ENCODE measurements at regions not wholly inside any gene's neighbourhood (a gene's known extent, or its start where the extent isn't known, plus 50 kb on each side); places are given as distances from the start of the nearest gene placed in this dataset.

GRCh38 chr6:105484238-105485161, 81.6 kb upstream of the PREP start:
- ATAC-seq, result peak; percentile 74
- Histone ChIP-seq H3K9me3 (no peaks in the 10 kb centered on the region), H3K4me3 (no peak overlapping the region), H3K4me1 (ENCODE audit: low read depth) (no peaks in the 10 kb centered on the region), H3K36me3 (ENCODE audit: low read depth) (no peaks in the 10 kb centered on the region)
- TF ChIP-seq, protein P1, sequence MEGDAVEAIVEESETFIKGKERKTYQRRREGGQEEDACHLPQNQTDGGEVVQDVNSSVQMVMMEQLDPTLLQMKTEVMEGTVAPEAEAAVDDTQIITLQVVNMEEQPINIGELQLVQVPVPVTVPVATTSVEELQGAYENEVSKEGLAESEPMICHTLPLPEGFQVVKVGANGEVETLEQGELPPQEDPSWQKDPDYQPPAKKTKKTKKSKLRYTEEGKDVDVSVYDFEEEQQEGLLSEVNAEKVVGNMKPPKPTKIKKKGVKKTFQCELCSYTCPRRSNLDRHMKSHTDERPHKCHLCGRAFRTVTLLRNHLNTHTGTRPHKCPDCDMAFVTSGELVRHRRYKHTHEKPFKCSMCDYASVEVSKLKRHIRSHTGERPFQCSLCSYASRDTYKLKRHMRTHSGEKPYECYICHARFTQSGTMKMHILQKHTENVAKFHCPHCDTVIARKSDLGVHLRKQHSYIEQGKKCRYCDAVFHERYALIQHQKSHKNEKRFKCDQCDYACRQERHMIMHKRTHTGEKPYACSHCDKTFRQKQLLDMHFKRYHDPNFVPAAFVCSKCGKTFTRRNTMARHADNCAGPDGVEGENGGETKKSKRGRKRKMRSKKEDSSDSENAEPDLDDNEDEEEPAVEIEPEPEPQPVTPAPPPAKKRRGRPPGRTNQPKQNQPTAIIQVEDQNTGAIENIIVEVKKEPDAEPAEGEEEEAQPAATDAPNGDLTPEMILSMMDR (IDR thresholded peaks at IDR 0.05), result peak; percentile 56
- DNase-seq, result peak in 1 of 3 donors; percentile 9
- intact Hi-C loops (cut with DNase I, micrococcal nuclease), result loop anchor here in 1 of 2 donors (5.0 kb wide), 1 partner anchor 603 kb away; the partner anchor contains the start of gene PRDM1

- Histone ChIP-seq H3K9me3 (no peaks in the 10 kb centered on the region), H3K36me3 (ENCODE audit: low read depth) (no peaks in the 10 kb centered on the region), H3K4me3 (no peak overlapping the region), H3K4me1 (ENCODE audit: low read depth) (no peaks in the 10 kb centered on the region)
- intact Hi-C loops (cut with DNase I, micrococcal nuclease), result loop anchor here in 1 of 2 donors (5.0 kb wide), 1 partner anchor 604 kb away; the partner anchor contains the start of gene PRDM1
- DNase-seq (no peak), ATAC-seq (no peak)
- TF ChIP-seq, protein P1 (IDR thresholded peaks at IDR 0.05), result no peak
These were observed 80.6 kb upstream of the PREP start for GRCh38 chr6:105483492-105483891.

- ATAC-seq (no peak), DNase-seq (no peak)
- no peaks in the 10 kb centered on the region for H3K9me3 ChIP-seq
- intact Hi-C loops (cut with DNase I, micrococcal nuclease), result loop anchor here in 1 of 2 donors (5.0 kb wide), 1 partner anchor 604 kb away; the partner anchor contains the start of gene PRDM1
- TF ChIP-seq, protein P1 (IDR thresholded peaks at IDR 0.05), result no peak
- no peak overlapping the region for H3K4me3 ChIP-seq
- H3K4me1 ChIP-seq (ENCODE audit: low read depth), result no peaks in the 10 kb centered on the region
- no peaks in the 10 kb centered on the region for H3K36me3 ChIP-seq (ENCODE audit: low read depth)
These were observed 80.0 kb upstream of the PREP start for GRCh38 chr6:105482921-105483320.

DNA sequence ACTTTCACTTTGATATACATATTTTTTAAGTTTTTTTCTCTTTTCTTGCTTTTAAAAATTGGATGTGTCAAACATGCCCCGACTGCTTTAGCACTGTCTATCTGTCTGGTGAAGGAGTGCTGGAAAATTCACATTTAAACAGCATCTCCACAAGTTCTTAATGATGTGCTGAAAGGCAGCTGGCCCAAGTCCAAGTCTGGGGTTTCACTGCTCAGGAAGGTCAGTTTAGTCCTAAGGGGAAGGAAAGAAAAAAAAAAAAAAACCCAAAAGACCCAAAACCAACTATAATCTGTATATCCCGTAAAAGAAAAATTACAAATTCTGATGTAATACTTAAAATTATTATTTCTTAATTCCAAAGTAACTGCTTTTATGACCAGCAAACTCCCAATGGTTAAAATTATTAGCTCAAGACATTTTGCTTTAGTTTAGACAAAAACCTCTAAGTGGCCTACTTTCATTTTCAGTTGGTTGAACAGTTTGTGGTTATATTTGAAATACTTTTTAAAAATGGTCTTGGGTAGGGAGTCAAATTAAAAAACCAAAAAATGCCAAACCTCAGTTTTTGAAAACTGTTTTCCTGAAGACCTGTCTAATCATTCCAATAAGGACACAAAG, 79.5 kb upstream of the PREP start:
- no peaks in the 10 kb centered on the region for H3K36me3 ChIP-seq (ENCODE audit: low read depth)

GRCh38 chr6:105476978-105477377, 74.1 kb upstream of the PREP start:
- no peaks in the 10 kb centered on the region for H3K36me3 ChIP-seq (ENCODE audit: low read depth)
- intact Hi-C loops (cut with DNase I, micrococcal nuclease), result no loop called here
- H3K4me3 ChIP-seq, result no peak overlapping the region
- no peaks in the 10 kb centered on the region for H3K9me3 ChIP-seq
- no peaks in the 10 kb centered on the region for H3K4me1 ChIP-seq (ENCODE audit: low read depth)
- TF ChIP-seq, protein P1 (IDR thresholded peaks at IDR 0.05), result no peak
- no peak for ATAC-seq
- no peak for DNase-seq

More for the DNA sequence above, 79.5 kb upstream of the PREP start:
- intact Hi-C loops (cut with DNase I, micrococcal nuclease), result loop anchor here in 1 of 2 donors (5.0 kb wide), 1 partner anchor 605 kb away; the partner anchor contains the start of gene PRDM1
- Histone ChIP-seq H3K9me3 (no peaks in the 10 kb centered on the region), H3K4me1 (ENCODE audit: low read depth) (no peaks in the 10 kb centered on the region), H3K4me3 (no peak overlapping the region)
- DNase-seq (peak in 1 of 3 donors; percentile 53), ATAC-seq (no peak)
- TF ChIP-seq, protein P1 (IDR thresholded peaks at IDR 0.05), result no peak

All from mucosa of descending colon (tissue), 3 donors.